Transverse colon (tissue), 4 donors: ENCODE measurements at regions not wholly inside any gene's neighbourhood (a gene's known extent, or its start where the extent isn't known, plus 50 kb on each side); places are given as distances from the start of the nearest gene placed in this dataset.

Experiments used
- DNase-seq: peaks from one replicate; pipeline ENCODE4 v3.0.0-alpha.2; 2019
- H3K27ac ChIP-seq, 4 donors: fragments of 200-600 bp; sonication (generic); 2 replicates each; pipeline ENCODE4 v1.5.1; 2016 to 2018; ENCODE audit warnings: inconsistent platforms in 4 of 4
- H3K27me3 ChIP-seq: fragments of 200-600 bp; sonication (generic); 2 replicates; pipeline ENCODE4 v1.5.1; 2017; ENCODE audit warnings: inconsistent platforms
- H3K36me3 ChIP-seq, 4 donors: fragments of 200-600 bp; sonication (generic); 2 replicates each; pipeline ENCODE4 v1.5.1; 2017 to 2019; ENCODE audit warnings: inconsistent platforms in 4 of 4
- H3K4me1 ChIP-seq, 4 donors: fragments of 200-600 bp; sonication (generic); 2 replicates each; pipeline ENCODE4 v1.5.1; 2017 to 2020; ENCODE audit warnings: inconsistent platforms in 4 of 4
- H3K4me3 ChIP-seq, 4 donors: fragments of 200-600 bp; sonication (generic); 1 replicate in 1 of 4; 2 replicates in 3 of 4; pipeline versions ENCODE4 v1.5.1 to v1.6.1; 2017 to 2019; ENCODE audit warnings: inconsistent platforms in 4 of 4
- H3K9me3 ChIP-seq, 2 donors: fragments of 200-600 bp; sonication (generic); 2 replicates each; pipeline ENCODE4 v1.5.1; 2017 to 2019; ENCODE audit warnings: inconsistent platforms in 2 of 2
- CTCF ChIP-seq, 5 experiments: fragments of 200-600 bp in 3 of 5; fragments of 450-650 bp in 2 of 5; sonication (generic) in 3 of 5; IDR thresholded peaks; 1 replicate in 2 of 5; 2 replicates in 3 of 5; pipeline ENCODE4 v1.5.1; 2016 to 2017; ENCODE audit warnings: antibody characterized with exemption in 5 of 5, inconsistent platforms in 3 of 5, mild to moderate bottlenecking in 2 of 5, moderate library complexity in 1 of 5
- EP300 ChIP-seq: sonication (generic); formaldehyde crosslinking; IDR thresholded peaks from one replicate; pipeline ENCODE4 v1.6.1; 2017; ENCODE audit warnings: antibody characterized with exemption, low read depth
- POLR2A ChIP-seq: fragments of 450-650 bp; IDR thresholded peaks from one replicate; pipeline ENCODE4 v1.6.1; 2016; ENCODE audit warnings: antibody characterized with exemption, mild to moderate bottlenecking, moderate library complexity
- POLR2AphosphoS5 ChIP-seq, 3 donors: sonication (generic); formaldehyde crosslinking; IDR thresholded peaks; one replicate each; pipeline ENCODE4 v1.6.1; 2016; ENCODE audit warnings: antibody characterized with exemption in 3 of 3
- WGBS, 2 donors: methylation state at CpG; one replicate each; pipeline ENCODE4 v1.1.5; 2018; ENCODE audit warnings: low coverage in 1 of 2; 5-methylcytosine and 5-hydroxymethylcytosine counted together
- in situ Hi-C, 4 donors: fragments of 200-750 bp; cut with MboI; loops; one replicate each; pipeline versions ENCODE4 v1.15.0 to v1.15.1; 2017; ENCODE audit warnings: low sequenced_read_pairs in 3 of 4, low pct_ligation_motif_present in 1 of 4, low pct_unique_long_range_greater_than_20kb in 1 of 4
- intact Hi-C: fragments of 100-400 bp; cut with DNase I; formaldehyde crosslinking; loops from one replicate; pipeline ENCODE4 v1.15.1; 2023; ENCODE audit warnings: low total_unique reads

DNA sequence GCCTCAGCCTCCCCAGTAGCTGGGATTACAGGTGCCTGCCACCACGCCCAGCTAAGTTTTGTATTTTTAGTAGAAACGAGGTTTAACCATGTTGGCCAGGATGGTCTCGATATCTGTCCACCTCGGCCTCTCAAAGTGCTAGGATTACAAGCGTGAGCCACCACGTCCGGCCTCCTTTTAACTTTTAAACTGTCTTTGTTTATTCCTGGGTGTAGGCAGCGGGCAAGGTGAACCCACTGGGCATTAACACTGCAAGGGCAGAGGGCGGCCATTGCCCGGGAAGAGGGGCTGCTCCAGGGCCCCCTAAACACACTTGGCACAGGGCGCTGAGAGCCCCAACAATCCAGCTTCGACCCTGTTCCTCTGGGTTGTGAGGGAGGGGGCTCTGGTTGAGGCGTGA is 693.6 kb downstream of the BRD1 start:
- 87% methylated on average over 13 of the region's 13 CpGs; no CpG with 5 or more reads in 1 of the 2 donors for WGBS, 2 donors
- Histone ChIP-seq H3K36me3 (no peaks in the 10 kb centered on the region), H3K27ac (no peak overlapping the region), H3K27me3 (peaks cover 34% of the 10 kb centered on the region), H3K4me3 (no peak overlapping the region), H3K4me1 (no peaks in the 10 kb centered on the region), H3K9me3 (no peaks in the 10 kb centered on the region)
- intact Hi-C loops = no loop called here
- in situ Hi-C loops = no loop called here
- DNase-seq = no peak
- TF ChIP-seq POLR2A = no peak
- TF ChIP-seq CTCF (IDR thresholded peaks at IDR 0.05) = no peak
- TF ChIP-seq POLR2AphosphoS5 (IDR thresholded peaks at IDR 0.05) = no peak

DNA sequence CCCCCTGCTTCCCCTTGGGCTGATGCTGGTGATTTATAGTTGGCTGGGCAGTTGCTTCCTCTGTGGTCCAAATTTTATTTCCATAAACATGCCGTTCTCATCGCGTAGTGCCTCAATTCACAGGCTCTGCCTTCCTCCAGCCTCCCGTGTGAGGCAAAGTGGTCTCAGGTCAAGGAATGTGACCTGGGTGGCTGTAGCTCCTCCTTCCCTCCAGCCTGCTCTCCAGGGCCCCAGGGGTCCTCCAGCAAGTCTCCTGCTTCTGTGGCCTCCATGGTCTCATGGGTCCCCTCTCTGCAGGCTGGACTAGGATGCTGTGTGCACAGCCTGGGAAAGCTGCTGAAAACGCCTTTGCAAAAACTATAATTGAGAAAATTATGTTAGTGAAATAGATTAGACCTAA is 694.1 kb downstream of the BRD1 start:
- Histone ChIP-seq H3K4me1 (no peaks in the 10 kb centered on the region), H3K36me3 (no peaks in the 10 kb centered on the region), H3K9me3 (no peaks in the 10 kb centered on the region), H3K27me3 (peaks cover 34% of the 10 kb centered on the region), H3K27ac (no peak overlapping the region), H3K4me3 (no peak overlapping the region)
- intact Hi-C loops (no loop called here), in situ Hi-C loops (no loop called here)
- DNase-seq = no peak
- 53% methylated on average over 5 of the region's 5 CpGs; no CpG with 5 or more reads in 1 of the 2 donors for WGBS, 2 donors
- TF ChIP-seq EP300 = no peak

- in situ Hi-C loops = no loop called here
- intact Hi-C loops = no loop called here
- no peak for DNase-seq
- Histone ChIP-seq H3K27ac (no peak overlapping the region), H3K9me3 (no peaks in the 10 kb centered on the region), H3K36me3 (no peaks in the 10 kb centered on the region), H3K27me3 (peaks cover 34% of the 10 kb centered on the region), H3K4me3 (no peak overlapping the region), H3K4me1 (no peaks in the 10 kb centered on the region)
- TF ChIP-seq EP300 (no peak), CTCF (IDR thresholded peaks at IDR 0.05) (no peak), POLR2A (no peak)
- 11 to 42% methylated on average over 9 of the region's 9 CpGs for WGBS, 2 donors
These were observed 695.7 kb downstream of the BRD1 start for GRCh38 chr22:49132009-49132408.

DNA sequence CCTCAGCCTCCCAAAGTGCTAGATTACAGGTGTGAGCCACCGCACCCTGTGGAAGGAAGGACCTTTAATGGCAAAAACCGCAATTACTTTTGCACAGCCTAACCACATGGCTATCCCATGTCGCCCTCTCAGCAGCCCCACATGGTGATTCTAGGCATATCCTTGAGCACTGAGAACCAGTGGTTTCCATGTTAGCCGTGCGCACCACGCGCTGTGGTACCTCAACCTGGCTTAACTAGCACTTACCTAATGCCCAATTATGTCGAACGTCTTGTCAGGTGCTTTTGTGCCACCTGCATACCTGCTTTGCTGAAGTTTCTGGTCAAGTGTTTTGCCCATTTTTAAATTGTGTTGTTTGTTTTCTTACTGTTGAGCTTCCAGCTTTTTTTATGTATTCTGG is 697.9 kb downstream of the BRD1 start:
- Histone ChIP-seq H3K4me3 (no peak overlapping the region), H3K36me3 (no peaks in the 10 kb centered on the region), H3K9me3 (no peaks in the 10 kb centered on the region), H3K27me3 (peaks cover 38% of the 10 kb centered on the region), H3K4me1 (no peaks in the 10 kb centered on the region), H3K27ac (no peak overlapping the region)
- no peak for TF ChIP-seq CTCF (IDR thresholded peaks at IDR 0.05)
- no peak for TF ChIP-seq EP300
- no peak for TF ChIP-seq POLR2A
- TF ChIP-seq POLR2AphosphoS5 (IDR thresholded peaks at IDR 0.05) = no peak
- no peak for DNase-seq
- 90 to 91% methylated on average over 2 to 9 of the region's 9 CpGs for WGBS, 2 donors
- intact Hi-C loops (no loop called here), in situ Hi-C loops (no loop called here)

DNA sequence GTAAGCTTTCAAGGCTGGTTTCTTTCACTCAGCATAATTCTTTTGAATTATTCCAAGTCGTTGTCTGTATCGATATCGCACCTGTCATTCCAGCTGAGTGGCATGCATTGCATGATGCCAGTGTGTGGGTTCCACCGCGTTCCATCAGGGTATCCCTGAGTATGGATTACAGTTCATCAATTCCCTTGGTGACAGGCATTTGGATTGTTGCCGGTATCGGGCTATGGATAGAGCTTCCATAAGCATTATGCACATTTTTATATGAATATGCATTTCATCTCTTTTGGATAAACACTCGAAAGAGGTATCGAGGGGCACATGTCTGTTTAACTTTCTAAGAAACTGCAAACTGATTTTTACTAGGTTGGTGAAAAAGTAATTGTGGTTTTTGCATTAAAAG is 698.8 kb downstream of the BRD1 start:
- no peak for TF ChIP-seq POLR2AphosphoS5 (IDR thresholded peaks at IDR 0.05)
- TF ChIP-seq CTCF (IDR thresholded peaks at IDR 0.05) = no peak
- TF ChIP-seq EP300 = no peak
- no peak for TF ChIP-seq POLR2A
- in situ Hi-C loops = no loop called here
- 92 to 94% methylated on average over 9 of the region's 9 CpGs for WGBS, 2 donors
- Histone ChIP-seq H3K9me3 (no peaks in the 10 kb centered on the region), H3K27me3 (peaks cover 33% of the 10 kb centered on the region), H3K4me3 (no peak overlapping the region), H3K27ac (no peak overlapping the region), H3K36me3 (no peaks in the 10 kb centered on the region), H3K4me1 (no peaks in the 10 kb centered on the region)
- intact Hi-C loops = no loop called here
- no peak for DNase-seq
